ENCODE measurements at regions not wholly inside any gene's neighbourhood (a gene's known extent, or its start where the extent isn't known, plus 50 kb on each side); places are given as distances from the start of the nearest gene placed in this dataset.

DNA sequence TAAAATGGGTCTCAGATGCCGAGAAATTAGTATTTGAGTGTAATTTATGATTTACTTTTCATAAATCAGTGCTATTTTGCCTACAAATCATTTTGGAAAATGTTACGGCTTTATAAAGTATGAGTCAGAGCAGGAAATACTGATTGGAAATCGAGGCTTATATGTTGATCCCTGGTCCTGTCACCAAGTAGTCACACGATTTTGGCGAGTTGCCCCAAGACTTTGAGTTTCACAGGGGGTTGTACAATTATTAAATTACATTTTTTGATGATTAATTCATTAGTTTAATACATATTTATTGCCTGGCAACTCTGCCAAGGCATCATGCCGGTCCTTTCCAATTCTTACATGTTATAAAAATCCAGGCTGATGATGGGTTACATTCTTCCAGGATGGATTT lies 443.9 kb upstream of the KLF4 start:
- no peak for DNase-seq

DNA sequence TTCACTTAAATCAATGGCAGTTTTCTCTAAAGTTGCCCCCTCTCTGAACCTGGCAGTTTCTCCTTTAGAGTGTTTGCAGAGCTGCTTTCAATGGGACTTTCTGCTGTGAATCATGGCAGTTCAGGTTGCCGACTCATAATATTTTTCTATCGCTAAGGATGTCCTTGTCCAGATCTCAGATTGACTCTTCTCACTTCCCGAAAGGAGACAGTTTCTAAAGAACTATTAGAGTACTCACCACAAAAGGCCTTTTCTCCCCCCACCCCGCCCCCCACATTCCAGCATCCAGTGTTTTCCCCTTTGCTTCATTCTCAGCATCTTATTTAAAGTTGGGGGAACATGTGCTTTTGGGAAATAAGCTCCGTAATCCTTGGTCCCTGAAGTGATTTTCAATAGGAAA lies 443.5 kb upstream of the KLF4 start:
- no peak for DNase-seq

DNA sequence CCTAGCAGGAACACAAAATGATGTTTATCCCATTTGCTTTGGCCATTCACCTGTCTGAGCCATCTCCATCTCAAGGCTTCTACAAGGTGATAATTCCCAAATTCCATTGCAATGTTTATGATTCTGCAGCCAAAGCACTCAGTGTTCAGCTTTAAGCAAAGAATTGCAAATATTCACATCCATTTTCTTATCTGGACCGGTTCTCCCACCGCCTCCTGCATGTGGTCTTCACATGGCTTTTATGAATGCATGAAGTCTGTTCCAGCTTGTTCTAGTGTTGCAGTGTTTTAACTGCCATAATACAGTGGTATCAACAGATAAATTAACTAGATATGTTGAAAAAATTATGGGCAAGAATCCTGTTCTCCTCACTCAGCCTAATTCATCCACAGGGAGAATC lies 443.0 kb upstream of the KLF4 start:
- DNase-seq = no peak

DNA sequence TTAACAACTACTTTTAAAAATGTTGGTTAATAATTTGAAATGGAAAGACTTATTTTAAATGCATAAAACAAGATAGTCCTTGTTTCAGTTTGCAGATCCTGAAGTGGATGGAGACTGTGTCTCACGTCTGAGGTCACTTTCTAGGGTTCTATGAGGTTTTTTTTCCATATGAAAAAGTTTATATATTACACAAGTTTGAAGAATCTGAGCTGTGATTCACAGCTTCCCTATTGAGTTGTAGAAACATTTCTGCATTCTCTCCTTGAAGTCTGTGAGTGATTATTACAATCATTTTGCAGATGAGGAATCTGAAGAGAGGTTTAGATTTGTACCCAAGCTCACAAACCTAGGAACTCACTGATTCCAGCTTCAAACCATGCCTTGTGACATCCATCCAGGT lies 442.5 kb upstream of the KLF4 start:
- no peak for DNase-seq

DNA sequence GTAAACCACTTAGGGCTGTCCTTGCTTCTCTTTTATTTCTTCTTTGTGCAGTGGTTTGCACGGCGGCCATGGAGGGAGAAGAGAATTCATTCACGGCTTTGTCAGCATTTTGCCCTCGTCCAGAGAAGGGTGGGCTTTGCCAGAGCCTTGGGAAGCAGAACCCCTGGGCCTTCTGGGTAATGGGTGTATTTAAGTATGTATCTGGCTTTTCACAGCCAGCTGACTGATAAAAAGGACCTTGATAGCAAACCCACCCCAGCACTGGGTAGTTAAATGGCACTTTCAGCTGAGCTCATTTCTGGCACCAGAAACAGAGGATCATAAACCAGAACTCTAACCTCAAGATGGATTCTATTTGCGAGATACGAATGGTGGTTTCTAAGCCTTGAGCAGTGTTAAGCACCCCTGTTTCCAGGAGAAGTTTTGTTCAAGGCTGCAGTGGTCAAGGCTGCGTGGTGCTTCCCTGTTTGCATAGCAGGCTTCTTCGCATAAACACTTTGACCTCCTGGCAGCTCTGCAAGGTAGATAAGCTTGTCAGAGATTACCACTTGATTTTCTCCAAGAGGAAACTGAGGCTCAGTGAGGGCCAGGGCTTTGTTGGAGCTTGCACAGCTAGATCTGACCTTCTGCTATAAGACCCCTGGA lies 441.6 kb upstream of the KLF4 start:
- no peak for DNase-seq

DNA sequence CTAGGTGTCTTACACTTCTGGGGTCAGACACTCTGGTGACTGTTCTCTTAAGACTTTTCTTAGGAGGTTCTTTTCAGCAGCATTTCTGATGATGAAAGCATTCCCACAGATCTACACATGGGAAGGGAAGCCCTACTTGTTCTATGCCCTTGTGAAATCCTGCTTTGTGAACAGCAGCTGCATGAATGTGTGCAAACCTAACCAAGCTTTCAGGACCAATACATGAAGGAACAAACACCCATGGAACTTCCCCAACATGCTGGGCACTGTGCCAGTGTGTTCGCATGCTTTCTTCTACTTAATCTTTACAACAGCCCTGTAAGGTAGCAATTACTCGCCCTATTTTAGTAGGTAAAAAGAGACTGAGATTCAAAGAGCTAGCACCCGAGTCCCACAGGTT lies 439.9 kb upstream of the KLF4 start:
- DNase-seq = no peak

DNA sequence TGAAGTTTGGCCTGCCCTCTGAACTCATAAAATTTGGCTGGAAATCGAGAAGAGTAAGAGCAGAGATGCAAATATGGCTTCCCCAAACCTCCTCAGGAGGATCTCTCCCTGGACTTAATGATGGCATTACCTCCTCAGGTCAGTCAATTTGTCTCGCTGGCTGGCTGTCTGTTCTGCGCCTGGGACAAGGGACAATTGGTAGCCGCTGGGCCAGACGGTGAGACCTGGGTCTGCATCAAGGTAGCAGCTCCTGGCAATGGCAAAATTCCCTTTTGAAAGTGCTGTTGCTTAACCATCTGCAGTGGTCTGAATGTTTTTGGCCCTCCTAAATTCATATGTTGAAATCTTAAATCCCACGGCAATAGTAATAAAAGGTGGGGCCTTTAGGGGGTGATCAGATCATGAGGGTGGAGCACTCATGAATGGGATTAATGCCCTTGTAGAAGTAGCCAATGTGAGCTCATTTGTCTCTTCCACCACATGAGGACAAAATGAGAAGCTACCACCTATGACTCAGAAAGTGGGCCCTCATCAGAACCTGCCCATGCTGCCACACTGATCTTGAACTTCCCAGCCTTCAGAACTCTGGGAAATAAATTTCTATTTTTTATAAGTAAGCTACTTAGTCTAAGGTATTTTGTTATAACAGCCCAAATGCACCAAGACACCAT lies 439.3 kb upstream of the KLF4 start:
- DNase-seq = no peak

DNA sequence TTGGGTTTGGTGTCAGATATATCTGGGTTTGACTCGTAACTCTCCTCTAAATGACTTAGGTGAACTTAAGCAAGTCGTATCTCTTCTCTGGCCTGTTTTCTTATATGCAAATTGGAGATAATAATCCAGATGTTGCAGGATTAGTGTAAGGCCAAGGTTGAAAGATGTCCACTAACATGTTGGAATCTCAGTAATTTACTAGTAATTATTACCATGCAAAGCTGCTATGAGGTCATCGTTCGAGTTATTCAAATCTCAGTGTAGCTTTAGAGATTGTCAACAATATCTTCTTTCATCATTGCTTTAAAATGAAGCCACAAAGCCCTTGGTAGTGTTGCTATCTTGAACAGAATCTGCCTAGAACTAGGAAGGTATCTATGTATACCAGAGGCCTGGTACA lies 437.7 kb upstream of the KLF4 start:
- DNase-seq = no peak

DNA sequence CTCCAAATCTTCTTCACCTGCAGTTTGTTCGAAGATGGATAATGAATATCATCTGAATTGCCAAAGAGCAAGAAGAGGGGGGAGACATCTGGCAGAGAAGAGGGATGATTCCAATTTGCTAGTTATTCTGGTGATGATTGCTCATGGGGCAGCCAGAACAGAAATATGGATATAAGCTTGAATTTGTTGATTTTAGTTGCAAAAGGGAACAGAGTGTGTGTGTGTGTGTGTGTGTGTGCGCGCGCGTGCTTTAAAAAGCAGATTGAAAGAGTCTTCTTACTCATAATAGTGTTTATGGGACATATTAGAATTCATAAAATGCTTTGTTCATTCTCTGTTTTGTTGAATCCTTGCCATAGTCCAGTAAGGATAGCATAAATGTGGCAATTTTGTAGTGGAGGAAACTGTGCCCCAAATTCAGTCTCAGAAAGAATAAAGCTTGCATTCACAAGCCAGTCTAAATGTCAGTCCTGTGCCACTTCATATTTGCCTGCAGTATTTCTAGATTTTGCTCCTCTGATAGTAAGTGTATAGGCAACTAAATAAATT lies 436.3 kb upstream of the KLF4 start:
- no peak for DNase-seq

DNA sequence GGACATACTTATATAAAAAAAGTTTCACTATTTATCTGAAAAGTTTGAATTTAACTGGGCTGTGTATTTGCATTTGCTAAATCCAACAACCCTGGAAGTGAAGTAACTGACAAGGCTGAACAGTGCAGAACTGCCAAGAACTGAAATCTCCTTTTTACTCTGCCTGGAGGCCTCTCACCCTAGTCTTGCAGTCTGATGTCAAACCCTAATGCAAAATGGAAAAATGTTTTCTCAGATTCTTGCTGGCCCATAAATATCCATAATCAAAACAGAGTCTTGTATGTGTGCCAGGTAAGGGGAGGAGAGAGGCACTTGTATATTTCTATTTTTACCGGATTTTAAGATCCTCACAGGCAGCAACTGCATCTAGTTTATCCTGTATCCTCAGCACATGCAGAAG lies 432.7 kb upstream of the KLF4 start:
- no peak for DNase-seq

DNA sequence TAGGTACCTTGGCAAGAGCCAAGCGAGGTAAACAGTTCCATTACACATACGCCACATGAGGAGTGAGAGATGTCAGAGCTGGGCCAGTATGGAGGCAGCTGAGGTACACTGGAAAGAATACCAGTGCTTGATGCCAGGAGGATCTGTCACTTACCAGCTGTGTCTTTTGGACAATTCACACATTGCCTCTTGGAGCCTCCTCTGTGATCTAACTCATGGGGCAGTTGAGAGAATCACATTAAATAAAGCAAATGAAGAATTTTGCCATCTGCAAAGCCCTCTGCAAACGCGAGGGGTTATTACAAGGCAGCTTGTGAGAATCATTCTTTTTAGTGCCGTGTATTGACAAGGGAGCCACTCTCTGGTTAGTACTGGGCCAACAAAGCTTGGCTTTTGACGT lies 429.7 kb upstream of the KLF4 start:
- no peak for DNase-seq

DNA sequence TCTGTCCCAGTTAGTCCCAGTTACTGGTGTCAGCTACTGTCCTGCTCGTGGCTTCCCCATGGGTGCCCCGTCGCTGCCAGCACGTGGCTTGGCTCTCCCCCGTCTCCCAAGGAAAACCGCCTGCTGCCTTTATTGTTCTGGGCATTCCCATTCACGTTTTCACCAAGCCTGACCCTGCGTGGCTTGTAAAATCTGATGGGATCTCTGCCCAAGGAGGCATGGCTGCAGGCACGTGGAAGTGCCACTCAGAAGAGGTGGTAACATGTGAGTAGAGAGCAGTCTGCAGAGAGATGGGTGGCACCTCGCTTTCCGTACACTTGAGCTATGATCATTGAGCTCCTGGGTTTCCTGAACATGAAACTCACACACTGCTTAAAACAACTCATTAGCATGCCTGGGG lies 429.2 kb upstream of the KLF4 start:
- no peak for DNase-seq

DNA sequence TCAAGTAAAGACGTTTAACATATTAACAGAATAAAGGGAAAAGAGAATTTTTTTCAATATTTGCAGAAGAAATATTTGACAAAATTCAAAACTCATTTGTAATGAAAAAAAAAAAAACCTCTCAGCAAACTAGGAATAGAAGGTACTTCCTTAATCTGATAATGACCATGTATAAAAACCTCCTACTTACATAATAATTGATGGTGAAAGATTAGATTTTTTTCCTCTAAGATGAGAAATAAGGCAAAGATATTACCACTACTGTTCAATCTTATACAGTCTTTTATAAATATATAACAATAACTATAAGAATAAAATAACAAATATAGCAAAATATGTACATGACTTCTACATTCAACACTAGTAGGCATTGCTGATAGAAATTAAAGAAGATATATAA lies 424.6 kb upstream of the KLF4 start:
- DNase-seq = no peak

DNA sequence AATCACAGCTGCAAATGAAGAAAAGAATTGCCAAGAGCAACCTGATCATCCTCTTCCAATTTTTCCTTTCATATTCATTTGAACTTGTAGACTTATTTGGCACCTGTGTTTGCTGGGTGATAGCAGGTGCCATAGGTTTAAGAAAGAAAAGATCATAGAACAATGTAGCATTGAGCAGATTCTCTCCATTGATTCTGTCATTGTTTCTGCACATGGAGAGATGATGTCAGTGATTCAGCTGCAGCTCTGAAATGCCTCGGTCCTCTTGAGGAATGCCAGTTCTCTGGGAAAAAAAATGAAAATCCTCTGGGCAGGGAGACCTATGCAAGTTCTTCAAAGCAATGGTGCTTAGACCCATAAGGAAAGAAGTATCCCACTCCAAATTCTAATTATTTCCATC lies 418.1 kb upstream of the KLF4 start:
- DNase-seq = no peak

DNA sequence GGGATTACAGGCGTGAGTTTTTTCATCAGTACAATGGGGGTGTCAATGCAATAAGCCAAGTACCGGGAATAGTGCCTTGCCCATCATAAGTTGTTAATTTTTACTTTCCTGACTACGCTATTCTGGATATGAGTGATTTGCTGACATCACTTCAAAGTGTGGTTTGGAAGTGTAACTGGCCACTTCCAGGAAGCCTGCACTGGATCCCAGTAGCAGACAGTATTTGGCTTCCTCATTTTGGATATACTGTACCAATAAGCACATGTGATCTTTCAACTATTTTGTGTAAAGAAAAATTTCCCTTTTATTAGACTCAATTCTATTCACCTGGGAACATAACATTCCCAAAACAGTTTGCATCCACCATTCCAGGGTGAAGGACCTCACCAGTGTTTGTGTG lies 417.7 kb upstream of the KLF4 start:
- no peak for DNase-seq

DNA sequence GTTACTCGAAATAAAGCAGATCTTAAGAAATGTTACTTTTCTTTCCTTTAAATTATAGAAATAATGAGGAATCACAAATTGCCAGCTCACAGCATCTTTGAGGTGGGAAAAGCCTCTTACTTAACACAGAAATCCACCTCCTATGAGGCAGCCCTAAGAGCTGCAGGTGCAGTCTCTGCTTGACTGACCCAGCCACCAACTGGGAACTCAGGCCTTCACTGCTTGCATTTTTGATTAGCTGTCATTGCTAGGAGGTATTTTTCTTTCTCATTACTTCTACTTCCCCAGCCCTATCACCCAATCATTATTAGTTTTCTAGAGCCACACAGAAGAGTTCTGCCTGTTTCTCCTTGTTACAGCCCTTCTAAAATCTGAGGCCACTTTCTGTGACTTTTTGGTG lies 416.5 kb upstream of the KLF4 start:
- no peak for DNase-seq

DNA sequence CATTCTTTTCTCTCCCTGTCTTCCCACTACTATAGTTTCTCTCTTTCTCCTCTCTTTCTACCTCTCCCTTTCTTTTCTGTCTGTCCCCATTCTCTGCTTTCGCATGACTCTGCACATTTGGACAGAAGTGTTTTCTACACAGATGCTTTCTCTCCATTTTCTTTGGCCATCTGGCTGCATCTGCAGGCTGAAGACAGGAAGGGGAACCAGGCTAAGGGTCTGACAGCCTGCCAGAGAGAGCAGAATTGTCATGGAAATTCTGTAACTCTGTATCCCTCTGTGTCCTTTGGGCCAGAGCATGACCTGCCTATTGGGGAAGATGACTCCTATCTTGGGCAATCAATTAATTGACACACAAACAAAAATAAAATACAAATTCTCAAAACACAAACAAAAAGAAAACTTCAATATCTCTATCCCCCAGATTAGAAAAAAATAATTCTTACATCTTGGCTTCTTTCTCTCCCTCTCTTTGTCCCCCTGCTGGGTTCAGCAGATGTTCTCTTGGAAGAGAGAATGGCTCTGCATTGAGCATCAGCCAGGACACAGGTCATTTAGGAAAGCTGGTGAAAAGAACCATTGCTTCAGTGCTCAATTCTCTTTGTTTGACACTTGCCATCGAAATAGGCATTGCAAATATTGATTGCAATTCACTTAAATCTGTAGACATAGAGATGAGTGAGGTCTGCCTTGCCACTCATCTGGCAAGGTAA lies 415.9 kb upstream of the KLF4 start:
- DNase-seq = no peak

DNA sequence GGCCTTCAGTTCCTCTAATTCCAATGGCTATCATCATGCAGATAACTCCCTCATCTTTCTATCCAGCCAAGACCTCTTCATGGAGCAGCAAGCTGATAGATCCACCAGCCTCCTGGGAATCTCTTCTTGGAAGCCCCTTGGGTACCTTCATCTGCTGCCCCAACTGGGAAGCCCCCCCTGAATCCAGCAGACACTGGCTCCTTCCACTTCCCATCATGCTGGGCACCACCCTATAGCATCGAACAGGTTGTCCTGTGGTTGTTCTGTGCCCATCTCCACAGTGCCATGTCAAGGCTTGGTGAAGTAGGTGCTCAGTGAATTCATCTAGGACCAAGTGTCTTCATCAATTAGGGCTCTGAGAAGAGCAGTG lies 410.4 kb upstream of the KLF4 start:
- DNase-seq = no peak

DNA sequence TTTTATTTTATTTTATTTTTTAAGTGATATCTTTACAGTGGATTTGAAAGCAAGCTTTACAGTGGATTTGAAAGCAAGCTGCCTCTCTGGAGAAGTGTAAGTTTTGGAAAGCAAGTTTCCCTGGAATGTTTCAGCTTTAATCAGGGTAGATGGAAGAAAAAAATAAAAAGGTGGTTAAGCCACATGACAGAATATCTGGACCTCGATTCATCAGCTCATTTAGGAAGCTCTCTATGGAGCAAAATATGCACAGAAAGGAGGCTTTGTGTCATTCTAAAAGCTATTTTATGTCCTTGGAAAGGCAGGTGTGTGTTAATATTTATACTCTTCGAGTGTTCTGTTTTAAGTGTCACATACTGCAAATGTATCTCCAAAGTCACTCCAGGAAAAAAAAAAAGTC lies 409.2 kb upstream of the KLF4 start:
- no peak for DNase-seq

DNA sequence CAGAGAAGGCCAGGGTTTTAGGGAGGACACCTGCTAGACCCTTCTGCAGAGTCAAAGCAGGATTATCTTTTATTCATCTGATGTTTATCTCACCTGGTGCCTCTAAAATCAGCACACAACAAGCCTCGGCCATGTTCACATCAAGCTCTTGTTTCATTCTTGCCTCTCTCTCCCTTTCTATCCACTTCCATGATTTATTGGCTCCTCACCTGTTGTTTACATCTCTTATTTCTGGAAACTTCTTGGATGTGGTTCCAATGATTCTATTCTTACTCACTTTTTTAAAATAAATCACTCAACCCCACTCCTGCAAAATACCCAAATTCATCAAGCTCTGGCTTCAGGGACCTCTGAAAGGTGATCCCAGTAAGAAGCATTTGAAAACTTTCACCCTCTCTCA lies 407.0 kb upstream of the KLF4 start:
- DNase-seq = no peak

DNA sequence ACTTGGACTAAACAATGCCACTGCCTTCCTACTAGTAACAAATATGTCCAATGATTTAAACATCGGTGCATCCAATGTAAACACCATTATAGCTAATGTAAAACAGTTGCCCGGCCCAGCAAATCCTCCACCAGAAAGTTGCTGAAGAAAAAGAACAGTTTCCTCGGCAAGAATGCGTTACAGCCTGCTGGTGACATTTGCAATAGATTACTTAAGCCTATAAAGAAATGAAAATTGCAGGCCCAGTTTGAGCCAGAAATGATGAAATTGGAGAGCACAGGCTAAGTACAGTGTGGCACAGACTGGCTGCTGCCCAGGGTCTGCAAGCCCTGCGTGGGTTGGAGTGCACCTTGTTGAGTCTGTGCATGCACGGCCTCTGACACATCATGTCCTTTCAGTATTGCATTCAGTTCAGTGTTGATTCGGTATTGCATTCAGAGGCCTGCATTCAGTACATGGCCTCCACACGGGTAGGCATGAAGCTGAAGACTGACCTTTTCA lies 406.0 kb upstream of the KLF4 start:
- DNase-seq = no peak

DNA sequence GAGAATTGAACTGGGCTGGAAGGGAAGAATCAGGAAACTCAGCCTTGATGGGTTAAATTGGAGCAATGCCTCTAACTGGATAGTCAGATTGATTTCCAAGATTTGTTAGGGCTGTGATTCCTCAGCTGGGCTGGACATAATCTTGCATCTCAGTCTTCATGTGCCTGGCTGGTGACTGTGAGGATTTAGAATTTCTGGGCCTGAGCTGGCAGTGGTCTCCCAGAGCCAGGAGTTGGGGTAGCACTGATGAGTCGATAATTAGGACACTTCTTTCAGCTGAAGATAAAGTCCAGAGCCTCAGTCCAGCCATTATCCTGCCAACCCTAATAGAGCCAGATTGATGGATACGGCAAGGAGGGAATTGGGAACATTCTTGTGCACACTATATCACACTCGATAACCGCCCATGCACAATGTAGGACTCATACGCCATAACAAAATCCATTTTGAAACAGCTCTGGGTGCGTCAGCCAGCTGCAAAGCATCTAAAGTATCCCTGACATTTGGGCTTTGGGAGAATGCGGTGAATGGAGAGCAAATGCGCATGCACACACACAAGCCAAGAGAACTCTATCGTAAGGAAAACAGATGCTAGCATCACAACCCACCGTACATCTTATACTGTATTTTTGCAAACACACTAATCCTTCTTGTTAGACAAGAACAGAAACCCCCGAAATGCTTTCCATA lies 405.1 kb upstream of the KLF4 start:
- no peak for DNase-seq

DNA sequence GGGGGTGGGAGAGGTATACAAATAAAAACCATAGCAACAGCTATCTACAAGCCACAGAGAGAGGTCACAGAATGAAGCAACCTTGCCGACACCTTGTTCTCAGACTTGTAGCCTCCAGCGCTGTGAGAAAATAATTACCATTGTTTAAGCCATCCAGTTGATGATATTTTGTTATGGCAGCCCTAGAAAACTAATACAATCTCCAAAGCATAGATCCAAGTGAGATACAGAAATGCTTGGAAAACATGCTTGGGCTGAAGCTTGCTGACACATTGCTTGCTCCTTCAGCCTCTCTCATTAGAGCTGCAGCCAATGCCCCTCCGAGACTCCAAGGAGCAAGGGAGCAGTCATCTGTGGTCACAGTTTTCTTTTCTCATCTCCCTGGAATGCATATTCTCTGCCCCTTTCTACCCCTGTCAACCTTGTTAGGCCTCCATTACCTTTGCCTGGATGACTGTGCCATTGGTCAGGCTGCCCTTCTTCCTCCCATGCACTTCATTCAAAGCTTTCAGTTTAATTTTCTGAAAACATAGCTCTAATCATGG lies 401.4 kb upstream of the KLF4 start:
- DNase-seq = no peak

Data from NCI-H748 treated with DMSO at 0.1 percent for 48 hours (cell line).